Rectal smooth muscle tissue (tissue), 1 donor: ENCODE measurements at regions not wholly inside any gene's neighbourhood (a gene's known extent, or its start where the extent isn't known, plus 50 kb on each side); places are given as distances from the start of the nearest gene placed in this dataset.

Experiments
- H3K27ac ChIP-seq: one replicate; pipeline ENCODE4 v1.7.0; 2013; ENCODE audit warnings: low read depth, low read length, inconsistent platforms
- H3K27me3 ChIP-seq: one replicate; pipeline ENCODE4 v1.7.0; 2013; ENCODE audit warnings: low read length; ENCODE audit not compliant: control insufficient read depth, insufficient read depth
- H3K36me3 ChIP-seq: one replicate; pipeline ENCODE4 v1.7.0; 2013; ENCODE audit warnings: low read length; ENCODE audit not compliant: control insufficient read depth, insufficient read depth
- H3K4me1 ChIP-seq: one replicate; pipeline ENCODE4 v1.7.0; 2013; ENCODE audit warnings: low read length; ENCODE audit not compliant: control insufficient read depth, insufficient read depth
- H3K4me3 ChIP-seq: one replicate; pipeline ENCODE4 v1.7.0; 2013; ENCODE audit warnings: low read length
- H3K9ac ChIP-seq: one replicate; pipeline ENCODE4 v1.7.0; 2013; ENCODE audit warnings: low read length

DNA sequence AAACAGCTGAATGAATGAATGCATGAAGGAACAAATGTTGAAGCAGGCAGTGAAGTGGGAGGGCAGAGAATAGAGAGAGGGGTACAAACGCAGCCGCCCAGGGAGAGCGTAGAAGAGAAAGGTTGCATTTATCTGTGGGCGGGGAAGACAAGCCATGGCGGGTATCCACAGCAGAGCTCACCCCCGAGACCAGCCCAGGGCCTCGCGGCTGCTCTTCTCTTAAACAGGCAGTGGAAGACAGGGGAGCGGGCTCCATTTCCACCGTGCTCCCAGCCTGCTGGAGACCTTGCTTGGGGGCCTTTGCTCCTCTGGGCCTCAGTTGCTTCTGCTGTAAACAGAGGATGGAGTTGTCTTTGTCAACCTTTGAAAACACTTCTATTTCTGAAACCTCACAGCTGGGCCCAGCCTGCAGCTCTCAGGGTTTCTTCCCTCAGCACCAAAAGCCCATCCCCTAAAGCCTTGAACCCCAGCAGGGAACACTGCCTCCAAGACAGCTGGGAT, 259.5 kb downstream of the UACA start:
- H3K36me3 ChIP-seq: no peaks in the 10 kb centered on the region
- no peak overlapping the region for H3K27ac ChIP-seq
- H3K27me3 ChIP-seq: no peaks in the 10 kb centered on the region
- H3K4me3 ChIP-seq: no peak overlapping the region
- no peak overlapping the region for H3K9ac ChIP-seq
- peaks cover 8% of the 10 kb centered on the region for H3K4me1 ChIP-seq

- no peaks in the 10 kb centered on the region for H3K27me3 ChIP-seq
- no peak overlapping the region for H3K9ac ChIP-seq
- no peak overlapping the region for H3K27ac ChIP-seq
- no peaks in the 10 kb centered on the region for H3K36me3 ChIP-seq
- no peak overlapping the region for H3K4me3 ChIP-seq
- peaks cover 8% of the 10 kb centered on the region for H3K4me1 ChIP-seq
These were observed 260.1 kb downstream of the UACA start for GRCh38 chr15:70503073-70503745.

GRCh38 chr15:70502529-70502928, 260.8 kb downstream of the UACA start:
- H3K4me1 ChIP-seq: peaks cover 8% of the 10 kb centered on the region
- H3K27ac ChIP-seq: no peak overlapping the region
- no peaks in the 10 kb centered on the region for H3K27me3 ChIP-seq
- no peak overlapping the region for H3K9ac ChIP-seq
- no peaks in the 10 kb centered on the region for H3K36me3 ChIP-seq
- no peak overlapping the region for H3K4me3 ChIP-seq

- Histone ChIP-seq H3K36me3 (no peaks in the 10 kb centered on the region), H3K4me3 (no peak overlapping the region), H3K4me1 (peaks cover 8% of the 10 kb centered on the region), H3K9ac (no peak overlapping the region), H3K27ac (no peak overlapping the region), H3K27me3 (no peaks in the 10 kb centered on the region)
These were observed 261.5 kb downstream of the UACA start for GRCh38 chr15:70501849-70502248.

- Histone ChIP-seq H3K36me3 (no peaks in the 10 kb centered on the region), H3K4me1 (peaks cover 8% of the 10 kb centered on the region), H3K9ac (no peak overlapping the region), H3K4me3 (no peak overlapping the region), H3K27me3 (no peaks in the 10 kb centered on the region), H3K27ac (no peak overlapping the region)
These were observed 262.1 kb downstream of the UACA start for GRCh38 chr15:70501121-70501727.

DNA sequence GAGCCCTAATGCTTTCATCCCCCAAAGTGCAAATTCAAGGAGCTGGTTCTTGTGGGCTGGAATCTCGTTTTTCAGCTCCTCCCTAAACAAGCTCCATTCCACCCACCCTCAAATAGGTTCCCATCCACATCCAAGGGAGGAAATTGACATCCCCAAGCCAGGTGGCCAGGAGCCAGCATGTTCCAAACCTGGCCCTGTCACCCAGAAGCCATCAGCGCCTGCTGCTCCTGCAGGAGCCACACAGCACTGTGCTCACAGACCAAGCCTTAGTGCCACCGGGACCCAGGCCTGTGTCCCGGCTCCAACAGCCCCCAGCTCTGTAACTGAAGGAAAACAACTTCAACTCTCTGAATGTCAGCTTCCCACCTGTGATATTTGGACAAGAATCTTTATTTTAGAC, 263.6 kb downstream of the UACA start:
- no peaks in the 10 kb centered on the region for H3K27me3 ChIP-seq
- no peaks in the 10 kb centered on the region for H3K4me1 ChIP-seq
- H3K4me3 ChIP-seq: no peak overlapping the region
- no peak overlapping the region for H3K27ac ChIP-seq
- H3K9ac ChIP-seq: no peak overlapping the region
- H3K36me3 ChIP-seq: no peaks in the 10 kb centered on the region

DNA sequence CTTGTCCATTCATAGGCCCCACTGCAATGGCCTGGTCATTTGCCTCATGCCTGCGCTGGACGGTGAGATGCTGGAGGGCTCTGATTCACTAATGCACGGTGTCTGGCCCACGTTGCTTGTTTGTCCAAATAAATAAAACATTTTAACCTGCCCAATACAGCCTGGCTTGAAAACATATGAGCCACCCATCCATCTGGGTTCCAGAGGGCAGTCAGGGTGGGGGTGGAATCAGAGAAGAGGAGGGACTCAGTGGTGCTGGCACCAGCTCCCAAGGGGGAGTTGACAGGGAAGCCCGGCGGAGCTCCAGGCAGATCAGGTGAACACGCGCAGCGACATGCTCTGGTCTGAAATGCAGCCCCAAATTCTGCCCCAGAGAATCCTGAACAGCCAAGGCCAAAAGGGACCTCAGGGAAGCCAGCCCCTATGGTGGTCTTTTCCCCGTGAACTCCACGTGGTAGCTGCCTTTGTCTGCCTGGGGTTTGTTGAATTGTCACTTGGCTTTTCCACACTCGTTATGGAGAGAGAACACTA, 265.2 kb downstream of the UACA start:
- Histone ChIP-seq H3K27ac (no peak overlapping the region), H3K27me3 (no peaks in the 10 kb centered on the region), H3K4me3 (no peak overlapping the region), H3K9ac (no peak overlapping the region), H3K36me3 (no peaks in the 10 kb centered on the region), H3K4me1 (no peaks in the 10 kb centered on the region)

- Histone ChIP-seq H3K27me3 (peaks cover 2% of the 10 kb centered on the region), H3K4me3 (no peak overlapping the region), H3K9ac (no peak overlapping the region), H3K27ac (no peak overlapping the region), H3K4me1 (no peaks in the 10 kb centered on the region), H3K36me3 (no peaks in the 10 kb centered on the region)
These were observed 265.7 kb downstream of the UACA start for GRCh38 chr15:70497661-70498060.

DNA sequence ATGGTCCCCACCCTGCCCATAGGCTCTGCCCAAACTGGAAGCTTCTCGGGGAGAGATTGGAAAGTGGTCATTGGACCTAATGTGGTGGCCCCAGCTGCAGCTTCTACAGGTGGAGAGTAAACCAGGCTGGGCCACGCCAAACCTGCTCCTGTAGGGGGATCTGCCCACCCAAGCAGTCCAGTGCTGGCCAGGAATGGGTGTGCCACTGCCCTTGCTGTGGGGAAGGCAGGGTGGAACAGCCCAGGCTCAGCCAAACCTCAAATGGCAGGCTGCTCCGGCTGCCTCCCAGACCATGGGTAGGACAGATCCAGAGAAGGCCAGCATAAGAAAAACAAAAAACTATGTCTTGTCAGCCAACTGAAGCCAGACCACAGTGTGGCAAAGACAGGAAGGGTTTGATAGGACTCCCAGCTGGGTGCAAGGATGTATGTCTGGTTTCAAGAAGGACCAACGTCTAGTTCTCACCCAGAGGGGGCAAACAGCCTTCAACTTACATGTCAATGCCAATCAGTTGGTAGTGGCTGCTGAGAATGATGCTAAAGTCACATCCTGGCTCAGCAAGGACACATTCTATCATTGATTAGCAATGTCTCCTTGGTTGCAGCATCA, 267.3 kb downstream of the UACA start:
- Histone ChIP-seq H3K27me3 (peaks cover 2% of the 10 kb centered on the region), H3K4me3 (no peak overlapping the region), H3K36me3 (no peaks in the 10 kb centered on the region), H3K9ac (no peak overlapping the region), H3K4me1 (no peaks in the 10 kb centered on the region), H3K27ac (no peak overlapping the region)

DNA sequence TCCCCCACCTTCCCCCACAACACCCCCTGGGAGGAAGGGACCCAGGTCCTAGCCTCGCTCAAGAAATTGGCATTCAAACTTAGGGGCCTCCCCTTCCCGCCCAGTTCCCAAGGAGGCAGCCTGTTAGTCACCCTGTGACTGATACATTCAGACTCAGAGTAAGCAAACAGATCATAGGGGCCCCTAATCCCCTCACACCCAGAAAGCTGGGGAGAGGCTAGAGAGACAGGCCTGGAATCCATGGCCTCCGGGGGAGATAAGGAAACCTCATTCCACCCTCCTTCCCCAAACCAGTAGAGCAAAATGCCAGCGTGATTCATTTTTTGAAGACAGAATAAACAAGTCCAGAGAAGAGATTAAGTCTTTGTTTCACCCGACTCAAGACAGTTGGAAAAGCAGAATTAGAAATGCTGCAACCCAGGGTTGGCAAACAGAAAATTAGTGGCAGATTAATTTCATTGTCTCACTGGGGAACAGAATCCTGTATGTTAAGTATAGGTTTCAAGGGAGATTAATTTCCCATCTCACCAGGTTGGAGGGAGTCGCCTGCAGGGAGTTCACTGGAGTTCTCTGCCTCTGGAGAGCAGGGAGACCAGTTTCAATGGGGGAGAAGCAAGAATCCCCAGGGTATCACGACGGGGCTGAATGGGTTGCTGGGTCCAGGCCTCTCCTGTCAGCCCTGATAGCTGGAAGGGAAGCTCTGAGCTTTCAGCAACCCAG, 268.3 kb downstream of the UACA start:
- no peaks in the 10 kb centered on the region for H3K4me1 ChIP-seq
- H3K36me3 ChIP-seq: no peaks in the 10 kb centered on the region
- H3K27me3 ChIP-seq: peaks cover 2% of the 10 kb centered on the region
- no peak overlapping the region for H3K9ac ChIP-seq
- no peak overlapping the region for H3K27ac ChIP-seq
- H3K4me3 ChIP-seq: no peak overlapping the region

GRCh38 chr15:70494517-70494851, 268.9 kb downstream of the UACA start:
- H3K4me1 ChIP-seq: no peaks in the 10 kb centered on the region

GRCh38 chr15:70493787-70494516, 269.4 kb downstream of the UACA start:
- H3K27me3 ChIP-seq: peaks cover 2% of the 10 kb centered on the region
- H3K36me3 ChIP-seq: no peaks in the 10 kb centered on the region
- no peak overlapping the region for H3K4me3 ChIP-seq
- H3K4me1 ChIP-seq: no peaks in the 10 kb centered on the region
- no peak overlapping the region for H3K9ac ChIP-seq
- H3K27ac ChIP-seq: no peak overlapping the region

More at GRCh38 chr15:70494517-70494851, 268.9 kb downstream of the UACA start:
- Histone ChIP-seq H3K36me3 (no peaks in the 10 kb centered on the region), H3K4me3 (no peak overlapping the region), H3K9ac (no peak overlapping the region), H3K27me3 (peaks cover 2% of the 10 kb centered on the region), H3K27ac (no peak overlapping the region)
